ENCODE measurements at regions not wholly inside any gene's neighbourhood (a gene's known extent, or its start where the extent isn't known, plus 50 kb on each side); places are given as distances from the start of the nearest gene placed in this dataset.

DNA sequence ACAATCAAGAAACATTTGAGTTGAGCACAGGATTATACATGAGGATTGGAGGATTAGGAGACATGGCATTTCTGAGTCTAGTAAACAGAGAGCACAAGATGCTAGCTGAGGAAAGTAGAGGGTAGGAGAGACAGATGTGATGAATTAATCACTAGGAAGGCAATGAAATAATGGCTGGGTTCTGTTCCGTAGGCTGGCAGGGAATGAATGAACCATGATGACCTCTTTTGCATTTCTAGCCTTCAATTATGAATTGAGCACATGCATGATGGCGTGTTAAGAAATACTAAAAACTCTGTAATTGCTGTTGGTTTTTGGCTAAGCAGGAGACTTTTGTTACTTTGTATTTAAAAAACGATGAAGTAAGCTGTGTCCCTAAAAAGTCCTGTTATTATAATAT is 420.0 kb upstream of the TLE4 start:
- TF ChIP-seq, protein P1, sequence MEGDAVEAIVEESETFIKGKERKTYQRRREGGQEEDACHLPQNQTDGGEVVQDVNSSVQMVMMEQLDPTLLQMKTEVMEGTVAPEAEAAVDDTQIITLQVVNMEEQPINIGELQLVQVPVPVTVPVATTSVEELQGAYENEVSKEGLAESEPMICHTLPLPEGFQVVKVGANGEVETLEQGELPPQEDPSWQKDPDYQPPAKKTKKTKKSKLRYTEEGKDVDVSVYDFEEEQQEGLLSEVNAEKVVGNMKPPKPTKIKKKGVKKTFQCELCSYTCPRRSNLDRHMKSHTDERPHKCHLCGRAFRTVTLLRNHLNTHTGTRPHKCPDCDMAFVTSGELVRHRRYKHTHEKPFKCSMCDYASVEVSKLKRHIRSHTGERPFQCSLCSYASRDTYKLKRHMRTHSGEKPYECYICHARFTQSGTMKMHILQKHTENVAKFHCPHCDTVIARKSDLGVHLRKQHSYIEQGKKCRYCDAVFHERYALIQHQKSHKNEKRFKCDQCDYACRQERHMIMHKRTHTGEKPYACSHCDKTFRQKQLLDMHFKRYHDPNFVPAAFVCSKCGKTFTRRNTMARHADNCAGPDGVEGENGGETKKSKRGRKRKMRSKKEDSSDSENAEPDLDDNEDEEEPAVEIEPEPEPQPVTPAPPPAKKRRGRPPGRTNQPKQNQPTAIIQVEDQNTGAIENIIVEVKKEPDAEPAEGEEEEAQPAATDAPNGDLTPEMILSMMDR (IDR thresholded peaks at IDR 0.05): no peak
- TF ChIP-seq POLR2A (IDR thresholded peaks at IDR 0.05): no peak
